OCI-LY7 (cell line): ENCODE measurements at regions not wholly inside any gene's neighbourhood (a gene's known extent, or its start where the extent isn't known, plus 50 kb on each side); places are given as distances from the start of the nearest gene placed in this dataset.

Experiments used
- EZH2phosphoT487 ChIP-seq: fragments of 200-600 bp; sonication (generic); IDR thresholded peaks from 2 replicates; pipeline ENCODE4 v1.6.1; 2018; ENCODE audit warnings: low read depth, borderline replicate concordance, mild to moderate bottlenecking, mixed run types, antibody characterized with exemption, low read length, moderate library complexity, mixed read lengths
- TF ChIP-seq, protein P1 (sequence below): fragments of 200-600 bp; sonication (generic); conservative IDR thresholded peaks from 2 replicates; pipeline ENCODE4 v1.5.1; 2014; ENCODE audit warnings: mild to moderate bottlenecking, antibody characterized with exemption, low read length, moderate library complexity, mixed read lengths

DNA sequence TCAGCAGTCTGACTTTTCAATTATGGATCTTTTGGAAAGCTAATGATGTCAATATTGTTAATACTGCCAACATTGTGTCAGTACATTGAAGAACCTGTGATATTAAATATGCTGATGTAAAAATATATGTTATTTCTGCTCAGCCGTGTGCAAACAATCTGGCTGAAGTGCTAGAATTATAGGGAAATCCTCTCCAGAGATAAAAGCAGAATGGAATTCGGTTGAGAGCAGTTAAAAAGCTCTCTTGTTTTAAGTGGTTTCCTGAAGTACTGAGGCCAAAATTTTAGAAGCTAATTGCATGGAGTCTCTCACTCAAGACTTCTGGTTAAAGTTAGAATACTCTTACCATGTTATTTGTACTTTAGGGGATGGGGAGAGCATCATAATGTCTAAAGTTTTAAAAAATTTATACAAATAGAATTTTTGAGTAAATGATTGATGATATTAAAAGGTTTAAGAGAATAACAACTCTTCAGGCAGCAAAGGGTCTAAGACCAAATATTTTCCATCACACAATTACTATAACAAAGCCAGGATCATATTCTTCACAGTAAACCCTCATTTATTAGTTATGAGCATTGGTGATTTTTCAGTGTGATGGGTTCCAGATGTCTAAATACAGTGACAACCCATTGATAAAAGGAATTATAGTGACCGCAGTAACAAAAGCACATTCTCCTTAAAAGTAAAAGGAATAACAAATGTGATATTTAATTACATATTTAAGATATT lies 834.2 kb upstream of the CXADR start:
- TF ChIP-seq, protein P1, sequence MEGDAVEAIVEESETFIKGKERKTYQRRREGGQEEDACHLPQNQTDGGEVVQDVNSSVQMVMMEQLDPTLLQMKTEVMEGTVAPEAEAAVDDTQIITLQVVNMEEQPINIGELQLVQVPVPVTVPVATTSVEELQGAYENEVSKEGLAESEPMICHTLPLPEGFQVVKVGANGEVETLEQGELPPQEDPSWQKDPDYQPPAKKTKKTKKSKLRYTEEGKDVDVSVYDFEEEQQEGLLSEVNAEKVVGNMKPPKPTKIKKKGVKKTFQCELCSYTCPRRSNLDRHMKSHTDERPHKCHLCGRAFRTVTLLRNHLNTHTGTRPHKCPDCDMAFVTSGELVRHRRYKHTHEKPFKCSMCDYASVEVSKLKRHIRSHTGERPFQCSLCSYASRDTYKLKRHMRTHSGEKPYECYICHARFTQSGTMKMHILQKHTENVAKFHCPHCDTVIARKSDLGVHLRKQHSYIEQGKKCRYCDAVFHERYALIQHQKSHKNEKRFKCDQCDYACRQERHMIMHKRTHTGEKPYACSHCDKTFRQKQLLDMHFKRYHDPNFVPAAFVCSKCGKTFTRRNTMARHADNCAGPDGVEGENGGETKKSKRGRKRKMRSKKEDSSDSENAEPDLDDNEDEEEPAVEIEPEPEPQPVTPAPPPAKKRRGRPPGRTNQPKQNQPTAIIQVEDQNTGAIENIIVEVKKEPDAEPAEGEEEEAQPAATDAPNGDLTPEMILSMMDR = no peak
- no peak for TF ChIP-seq EZH2phosphoT487
